WTC11 (cell line): ENCODE measurements at regions not wholly inside any gene's neighbourhood (a gene's known extent, or its start where the extent isn't known, plus 50 kb on each side); places are given as distances from the start of the nearest gene placed in this dataset.

ENCODE experiments used
- CTCF ChIP-seq: fragments of 200-600 bp; IDR thresholded peaks from 2 replicates; pipeline ENCODE4 v1.8.0; 2022; ENCODE audit warnings: antibody characterized with exemption
- FOXJ3 ChIP-seq: sonication (generic); formaldehyde crosslinking; IDR thresholded peaks from 2 replicates; pipeline ENCODE4 v1.9.0; 2021; ENCODE audit warnings: missing genetic modification reagents, mild to moderate bottlenecking, borderline replicate concordance

DNA sequence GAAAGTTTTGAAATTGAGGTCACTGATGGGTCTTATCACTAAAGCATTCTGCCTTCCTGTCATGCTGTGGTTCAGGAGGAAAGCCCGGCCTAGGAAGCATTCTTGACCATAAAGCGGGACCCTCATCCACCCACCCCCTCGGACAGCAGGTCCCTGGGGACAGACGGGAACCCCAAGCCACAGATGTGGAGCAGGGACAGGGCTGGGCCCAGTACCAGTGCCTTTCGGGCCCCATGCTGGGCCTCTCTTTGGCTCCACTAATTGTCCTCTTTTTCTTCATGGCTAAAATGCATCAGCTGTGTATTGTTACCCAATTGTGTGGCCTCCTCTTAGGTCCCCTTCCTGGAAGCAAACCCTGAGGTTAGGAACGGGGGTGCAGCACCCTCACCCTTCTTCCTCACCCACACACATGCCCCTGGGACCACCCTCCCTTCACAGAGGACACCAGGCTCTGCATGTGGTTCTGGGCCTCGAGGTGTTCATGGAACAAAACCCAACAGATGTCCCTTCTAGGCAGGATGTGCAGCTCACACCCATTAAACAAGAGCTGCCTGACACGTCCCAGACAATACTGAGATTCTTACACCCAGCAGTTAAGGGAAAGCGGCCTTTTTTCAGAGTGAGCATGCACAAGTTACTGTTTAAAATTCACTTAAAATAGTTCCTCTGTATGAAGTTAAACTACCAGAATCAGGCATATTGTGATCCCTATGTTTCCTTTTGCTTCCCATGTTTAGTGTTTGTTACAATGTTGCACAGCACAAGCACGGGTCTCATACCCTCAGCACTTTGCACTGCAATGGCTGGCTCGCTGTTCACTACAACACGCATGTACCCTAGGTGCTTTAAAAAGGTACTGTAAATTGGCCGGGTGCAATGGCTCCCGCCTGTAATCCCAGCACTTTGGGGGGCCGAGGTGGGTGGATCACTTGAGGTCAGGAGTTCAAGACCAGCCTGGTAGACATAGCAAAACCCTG lies 807.6 kb downstream of the BRD1 start:
- no peak for TF ChIP-seq FOXJ3 (CRISPR knock-in tag)
- no peak for TF ChIP-seq CTCF
